Upper lobe of left lung (tissue), 6 donors: ENCODE measurements at regions not wholly inside any gene's neighbourhood (a gene's known extent, or its start where the extent isn't known, plus 50 kb on each side); places are given as distances from the start of the nearest gene placed in this dataset.

ENCODE experiments used
- ATAC-seq, 2 donors: fragments of 200-7000 bp; cut with Tn5 transposase; one replicate each; pipeline ENCODE4 v1.9.1; 2022; ENCODE audit warnings: mild to moderate bottlenecking in 2 of 2, moderate library complexity in 2 of 2; ENCODE audit not compliant: low FRiP score in 2 of 2
- DNase-seq, 2 donors: peaks; one replicate each; pipeline ENCODE4 v3.0.0-alpha.2; 2019 to 2020
- H3K27ac ChIP-seq, 4 donors: fragments of 200-600 bp; sonication (generic); one replicate each; pipeline ENCODE4 v1.5.1; 2016 to 2019
- H3K27me3 ChIP-seq, 4 donors: fragments of 200-600 bp; sonication (generic); one replicate each; pipeline ENCODE4 v1.5.1; 2017 to 2019
- H3K36me3 ChIP-seq, 4 donors: fragments of 200-600 bp; sonication (generic); one replicate each; pipeline ENCODE4 v1.5.1; 2016 to 2019
- H3K4me1 ChIP-seq, 4 donors: fragments of 200-600 bp; sonication (generic); one replicate each; pipeline ENCODE4 v1.5.1; 2018 to 2019
- H3K4me3 ChIP-seq, 4 donors: fragments of 200-600 bp; sonication (generic); one replicate each; pipeline ENCODE4 v1.5.1; 2017 to 2019; ENCODE audit warnings: mild to moderate bottlenecking in 2 of 4, moderate library complexity in 1 of 4
- H3K9me3 ChIP-seq, 4 donors: fragments of 200-600 bp; sonication (generic); one replicate each; pipeline ENCODE4 v1.5.1; 2018 to 2019
- CTCF ChIP-seq, 6 experiments: fragments of 450-650 bp in 4 of 6; fragments of 200-600 bp in 2 of 6; sonication (generic) in 2 of 6; IDR thresholded peaks; one replicate each; pipeline ENCODE4 v1.5.1; 2016 to 2019; ENCODE audit warnings: antibody characterized with exemption in 6 of 6
- EP300 ChIP-seq, 4 donors: sonication (generic); formaldehyde crosslinking; IDR thresholded peaks; one replicate each; pipeline ENCODE4 v1.5.1; 2017; ENCODE audit warnings: antibody characterized with exemption in 4 of 4, control low read depth in 2 of 4
- POLR2A ChIP-seq, 4 donors: fragments of 450-650 bp; IDR thresholded peaks; one replicate each; pipeline ENCODE4 v1.5.1; 2016 to 2017; ENCODE audit warnings: antibody characterized with exemption in 4 of 4, mild to moderate bottlenecking in 2 of 4
- POLR2AphosphoS5 ChIP-seq, 2 donors: sonication (generic); formaldehyde crosslinking; IDR thresholded peaks; one replicate each; pipeline ENCODE4 v1.5.1; 2017; ENCODE audit warnings: antibody characterized with exemption in 2 of 2
- WGBS, 2 donors: methylation state at CpG; one replicate each; pipeline ENCODE4 v1.1.5; 2017 to 2018; 5-methylcytosine and 5-hydroxymethylcytosine counted together
- donor health status: DM: no; HTN: no; CAD: no; lungs with moderate emphysema.
- donor health status: DM: no; HTN: yes; CAD: no; lungs with severe emphysema.

DNA sequence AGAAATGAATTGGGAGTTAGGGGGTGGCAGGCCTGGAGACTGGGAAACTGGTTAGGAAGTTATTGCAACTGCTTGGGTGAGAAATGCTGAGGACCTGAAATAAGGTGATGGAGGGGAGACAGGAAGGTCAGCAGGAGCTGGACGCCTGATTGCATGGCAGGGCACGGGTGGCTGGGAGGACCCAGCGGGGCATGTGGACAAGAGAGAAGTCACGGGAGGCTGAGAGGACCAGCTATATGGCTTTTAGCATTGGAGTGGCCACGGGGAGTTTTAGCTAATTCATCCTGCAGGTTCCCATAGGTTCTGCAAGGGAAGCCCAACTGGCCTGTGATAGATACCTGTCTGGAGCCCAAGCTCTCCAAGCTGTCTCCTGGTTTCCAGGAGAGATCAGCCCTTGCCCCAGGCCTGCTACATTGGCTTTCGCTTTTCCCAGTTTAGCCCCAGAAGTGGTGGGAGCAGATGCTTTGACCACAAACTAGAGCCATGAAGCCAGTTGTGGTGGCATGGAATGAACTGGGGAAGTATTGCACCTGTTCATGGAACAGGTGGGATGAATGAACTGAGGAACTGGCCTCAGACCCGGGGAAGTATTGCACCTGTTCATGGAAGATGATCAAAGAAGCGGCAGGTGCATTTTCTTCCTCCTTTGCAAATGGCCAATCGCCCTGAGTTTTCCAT is 93.6 kb upstream of the TAF1B start:
- Histone ChIP-seq H3K36me3 (no peaks in the 10 kb centered on the region), H3K9me3 (no peaks in the 10 kb centered on the region), H3K4me1 (peaks cover 4 to 23% (median 16%) of the 10 kb centered on the region in 4 donors), H3K27ac (no peak overlapping the region), H3K27me3 (no peaks in the 10 kb centered on the region), H3K4me3 (no peak overlapping the region)
- ATAC-seq = no peak
- 94% methylated on average over 9 of the region's 9 CpGs for WGBS, 2 donors
- TF ChIP-seq POLR2AphosphoS5 (IDR thresholded peaks at IDR 0.05) (no peak), POLR2A (IDR thresholded peaks at IDR 0.05) (no peak), EP300 (IDR thresholded peaks at IDR 0.05) (no peak), CTCF (IDR thresholded peaks at IDR 0.05) (no peak)
- peak in 1 of 2 donors; percentile 35 for DNase-seq

DNA sequence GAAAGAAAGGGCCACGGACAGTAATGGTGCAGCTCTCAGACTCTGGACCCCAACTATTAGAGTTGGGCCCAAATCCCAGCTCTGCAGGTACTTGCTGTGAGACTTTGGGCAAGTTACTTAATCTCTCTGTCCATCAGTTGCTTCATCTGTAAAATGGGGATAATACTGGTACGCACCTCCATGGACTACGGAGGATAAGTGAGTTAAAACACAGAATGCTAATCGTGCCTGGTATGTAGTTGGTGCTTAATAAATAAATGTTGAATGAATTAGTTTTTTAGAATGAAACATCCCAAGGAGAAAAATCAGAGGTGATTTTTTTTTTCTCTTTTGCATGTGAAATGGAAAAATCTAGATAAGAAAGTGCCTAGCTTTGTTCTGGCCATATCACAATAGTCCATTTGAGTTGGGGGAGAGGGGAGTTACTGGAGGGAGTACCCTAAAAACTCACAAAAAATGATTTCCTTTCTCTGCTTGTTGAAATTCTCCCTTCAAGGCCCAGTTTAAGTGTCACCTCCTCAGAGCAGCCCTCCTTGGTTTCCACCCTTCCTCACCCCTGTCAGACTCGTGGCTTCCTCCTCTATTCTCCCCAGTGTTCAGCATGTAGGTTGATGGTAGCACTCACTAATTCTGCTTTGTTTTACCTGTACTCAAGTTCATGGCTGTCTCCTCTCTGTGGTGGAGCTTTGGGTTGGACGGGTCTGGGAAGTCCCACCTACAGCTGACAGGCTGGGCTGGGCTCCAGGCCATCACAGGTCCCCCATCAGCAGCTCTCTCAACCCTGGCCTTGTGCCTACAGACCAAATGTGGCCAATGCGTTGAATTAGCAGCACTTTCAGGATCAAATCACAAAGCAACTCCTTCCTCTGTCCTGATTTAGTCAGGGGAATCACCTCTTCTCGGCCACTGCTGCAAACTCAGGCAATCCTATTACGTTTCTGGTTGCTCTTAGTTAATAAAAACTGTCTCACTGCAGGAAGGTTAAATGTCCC is 92.8 kb upstream of the TAF1B start:
- TF ChIP-seq EP300 (IDR thresholded peaks at IDR 0.05) (no peak), POLR2A (IDR thresholded peaks at IDR 0.05) (no peak), POLR2AphosphoS5 (IDR thresholded peaks at IDR 0.05) (no peak), CTCF (IDR thresholded peaks at IDR 0.05) (no peak)
- 78 to 80% methylated on average over 9 of the region's 9 CpGs for WGBS, 2 donors
- no peak for ATAC-seq
- H3K9me3 ChIP-seq = no peaks in the 10 kb centered on the region
- H3K27me3 ChIP-seq = no peaks in the 10 kb centered on the region
- peaks cover 4 to 23% (median 16%) of the 10 kb centered on the region in 4 donors for H3K4me1 ChIP-seq
- H3K4me3 ChIP-seq = no peak overlapping the region
- H3K27ac ChIP-seq = no peak overlapping the region
- H3K36me3 ChIP-seq = no peaks in the 10 kb centered on the region
- no peak for DNase-seq

DNA sequence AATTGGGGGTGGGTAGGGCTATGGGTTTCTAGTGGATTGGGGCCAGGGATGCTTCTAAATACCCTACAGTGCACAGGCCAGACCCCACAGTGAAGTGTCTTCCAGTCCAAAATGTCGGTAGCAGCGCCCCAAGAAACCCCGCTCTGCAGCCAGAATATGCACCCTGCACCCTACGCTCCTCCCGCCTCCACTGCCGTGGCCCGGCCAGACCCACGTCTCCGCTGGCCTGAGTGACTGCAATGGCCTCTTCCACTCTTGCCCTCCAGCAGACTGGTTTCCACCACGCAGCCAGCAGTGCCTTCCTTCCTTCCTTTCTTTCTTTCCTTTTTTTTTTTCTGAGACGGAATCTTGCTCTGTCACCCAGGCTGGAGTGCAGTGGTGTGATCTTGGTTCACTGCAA is 91.4 kb upstream of the TAF1B start:
- TF ChIP-seq POLR2AphosphoS5 (IDR thresholded peaks at IDR 0.05) (no peak), CTCF (IDR thresholded peaks at IDR 0.05) (no peak), EP300 (IDR thresholded peaks at IDR 0.05) (no peak), POLR2A (IDR thresholded peaks at IDR 0.05) (no peak)
- no peak overlapping the region for H3K4me3 ChIP-seq
- no peaks in the 10 kb centered on the region for H3K36me3 ChIP-seq
- no peak overlapping the region for H3K27ac ChIP-seq
- H3K4me1 ChIP-seq = peaks cover 5 to 23% (median 16%) of the 10 kb centered on the region in 4 donors
- DNase-seq (peak in 1 of 2 donors; percentile 43), ATAC-seq (no peak)
- H3K27me3 ChIP-seq = no peaks in the 10 kb centered on the region
- WGBS, 2 donors = 93 to 94% methylated on average over 8 to 9 of the region's 11 CpGs
- no peaks in the 10 kb centered on the region for H3K9me3 ChIP-seq

DNA sequence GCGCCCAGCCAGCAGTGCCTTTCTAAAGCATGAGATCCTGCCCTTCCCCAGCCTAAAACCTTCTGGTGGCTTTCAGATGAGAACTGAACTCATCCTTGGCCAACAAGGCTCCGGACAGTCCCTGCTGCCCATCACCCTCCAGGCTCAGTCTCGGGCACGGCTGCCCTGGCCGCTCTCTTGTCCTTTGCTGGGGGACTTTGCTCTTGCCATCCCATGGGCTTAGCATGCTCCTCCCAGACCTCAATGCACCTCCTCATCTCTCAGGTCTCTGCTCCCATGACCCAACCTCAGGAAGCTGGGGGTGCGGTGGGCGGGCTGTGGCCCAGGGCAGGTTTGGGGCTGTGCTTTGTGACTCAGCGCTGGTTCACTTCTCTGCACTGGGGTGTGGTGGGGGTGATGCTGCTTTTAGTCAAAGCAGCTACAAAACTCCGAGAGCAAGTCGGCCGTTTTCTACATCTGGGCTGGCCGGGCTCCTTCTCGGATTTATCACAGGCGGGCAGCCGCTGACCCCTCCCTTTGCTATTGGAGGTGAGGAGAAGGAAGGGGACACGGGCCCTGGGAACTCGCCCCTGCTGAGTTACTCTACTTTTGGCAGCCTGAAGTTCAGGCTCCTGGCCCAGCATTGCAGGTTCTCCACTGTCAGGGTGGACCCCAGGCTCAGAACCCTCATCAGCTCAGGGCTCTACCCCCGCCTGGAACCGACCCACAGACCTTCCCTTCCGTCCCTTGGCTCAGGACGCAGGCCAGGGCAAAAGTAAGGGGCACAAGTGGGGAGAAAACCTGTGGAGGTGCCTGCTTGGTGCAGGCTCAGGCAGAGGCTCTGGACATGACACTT is 90.6 kb upstream of the TAF1B start:
- H3K27me3 ChIP-seq = no peaks in the 10 kb centered on the region
- peak in 1 of 2 donors; percentile 71 for ATAC-seq
- no peak overlapping the region for H3K4me3 ChIP-seq
- no peaks in the 10 kb centered on the region for H3K36me3 ChIP-seq
- no peaks in the 10 kb centered on the region for H3K9me3 ChIP-seq
- H3K27ac ChIP-seq = peak overlapping the region in 3 of 4 donors; percentile 8 to 54 (median 46)
- DNase-seq = peak; percentile 58 to 77
- H3K4me1 ChIP-seq = peaks cover 13 to 32% (median 23%) of the 10 kb centered on the region in 4 donors
- 78 to 100% methylated on average over 4 to 21 of the region's 21 CpGs for whole genome bisulfite sequencing, 2 donors
- TF ChIP-seq CTCF (IDR thresholded peaks at IDR 0.05) (no peak), EP300 (IDR thresholded peaks at IDR 0.05) (no peak), POLR2AphosphoS5 (IDR thresholded peaks at IDR 0.05) (no peak), POLR2A (IDR thresholded peaks at IDR 0.05) (peak in 1 of 4 donors; percentile 18)
